Esophagus squamous epithelium (tissue), 4 donors: ENCODE measurements at regions not wholly inside any gene's neighbourhood (a gene's known extent, or its start where the extent isn't known, plus 50 kb on each side); places are given as distances from the start of the nearest gene placed in this dataset.

ENCODE experiments used
- POLR2A ChIP-seq, 4 donors: fragments of 450-650 bp; IDR thresholded peaks; one replicate each; pipeline ENCODE4 v1.6.1; 2017; ENCODE audit warnings: antibody characterized with exemption in 4 of 4, mild to moderate bottlenecking in 4 of 4, moderate library complexity in 3 of 4
- TF ChIP-seq, protein P1 (sequence below), 6 experiments: fragments of 450-650 bp in 4 of 6; fragments of 200-600 bp in 2 of 6; sonication (generic) in 2 of 6; IDR thresholded peaks; one replicate each; pipeline ENCODE4 v1.5.1; 2016 to 2019; ENCODE audit warnings: antibody characterized with exemption in 6 of 6, mild to moderate bottlenecking in 4 of 6, moderate library complexity in 4 of 6

DNA sequence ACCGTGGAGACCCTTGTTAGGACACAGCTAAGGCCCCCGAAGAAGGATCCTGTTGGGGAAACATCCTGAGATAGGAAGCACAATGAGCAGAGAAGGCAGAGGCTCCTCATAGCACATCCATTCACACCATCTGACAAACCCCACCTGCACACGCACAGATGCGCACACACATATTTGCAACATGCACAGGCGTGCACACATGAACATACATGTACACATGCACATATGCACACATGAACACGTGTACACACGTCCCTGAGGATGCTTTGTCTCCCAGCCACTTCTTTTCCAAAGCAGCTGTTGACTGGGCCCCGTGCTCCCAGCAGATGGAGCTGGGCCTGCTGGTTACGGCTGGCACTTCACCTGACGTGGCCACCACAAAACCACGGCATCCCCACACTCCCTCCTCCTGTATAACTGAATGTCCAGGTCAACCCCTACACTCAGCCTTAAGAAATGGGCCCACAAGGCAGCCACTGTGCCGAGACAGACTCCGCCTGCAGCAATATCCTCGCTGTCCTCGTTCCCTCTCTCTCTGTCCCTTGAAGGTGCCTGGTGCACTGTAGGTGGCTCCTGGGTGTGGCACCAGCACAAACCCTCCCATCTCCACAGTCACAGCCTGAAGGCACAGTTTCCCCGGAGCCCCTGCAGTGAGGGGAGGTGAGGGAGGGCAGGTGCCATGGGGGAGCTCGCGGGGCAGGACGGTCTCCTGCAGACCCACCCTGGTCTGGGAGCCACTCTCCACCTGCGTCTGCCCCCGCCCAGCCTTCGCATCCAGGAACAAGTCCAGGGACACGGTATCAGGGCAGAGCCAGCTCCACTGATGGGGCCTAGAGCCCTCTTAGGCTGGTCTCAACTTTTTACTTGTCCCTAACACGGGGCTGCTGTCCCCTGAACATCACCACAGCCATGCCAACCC is 183.0 kb downstream of the RBFOX3 start:
- TF ChIP-seq, protein P1, sequence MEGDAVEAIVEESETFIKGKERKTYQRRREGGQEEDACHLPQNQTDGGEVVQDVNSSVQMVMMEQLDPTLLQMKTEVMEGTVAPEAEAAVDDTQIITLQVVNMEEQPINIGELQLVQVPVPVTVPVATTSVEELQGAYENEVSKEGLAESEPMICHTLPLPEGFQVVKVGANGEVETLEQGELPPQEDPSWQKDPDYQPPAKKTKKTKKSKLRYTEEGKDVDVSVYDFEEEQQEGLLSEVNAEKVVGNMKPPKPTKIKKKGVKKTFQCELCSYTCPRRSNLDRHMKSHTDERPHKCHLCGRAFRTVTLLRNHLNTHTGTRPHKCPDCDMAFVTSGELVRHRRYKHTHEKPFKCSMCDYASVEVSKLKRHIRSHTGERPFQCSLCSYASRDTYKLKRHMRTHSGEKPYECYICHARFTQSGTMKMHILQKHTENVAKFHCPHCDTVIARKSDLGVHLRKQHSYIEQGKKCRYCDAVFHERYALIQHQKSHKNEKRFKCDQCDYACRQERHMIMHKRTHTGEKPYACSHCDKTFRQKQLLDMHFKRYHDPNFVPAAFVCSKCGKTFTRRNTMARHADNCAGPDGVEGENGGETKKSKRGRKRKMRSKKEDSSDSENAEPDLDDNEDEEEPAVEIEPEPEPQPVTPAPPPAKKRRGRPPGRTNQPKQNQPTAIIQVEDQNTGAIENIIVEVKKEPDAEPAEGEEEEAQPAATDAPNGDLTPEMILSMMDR (IDR thresholded peaks at IDR 0.05) = no peak
- TF ChIP-seq POLR2A (IDR thresholded peaks at IDR 0.05) = no peak
